Transverse colon (tissue), 4 donors: ENCODE measurements at regions not wholly inside any gene's neighbourhood (a gene's known extent, or its start where the extent isn't known, plus 50 kb on each side); places are given as distances from the start of the nearest gene placed in this dataset.

Source experiments
- DNase-seq: peaks from one replicate; pipeline ENCODE4 v3.0.0-alpha.2; 2019
- H3K27ac ChIP-seq, 4 donors: fragments of 200-600 bp; sonication (generic); 2 replicates each; pipeline ENCODE4 v1.5.1; 2016 to 2018; ENCODE audit warnings: inconsistent platforms in 4 of 4
- H3K27me3 ChIP-seq: fragments of 200-600 bp; sonication (generic); 2 replicates; pipeline ENCODE4 v1.5.1; 2017; ENCODE audit warnings: inconsistent platforms
- H3K36me3 ChIP-seq, 4 donors: fragments of 200-600 bp; sonication (generic); 2 replicates each; pipeline ENCODE4 v1.5.1; 2017 to 2019; ENCODE audit warnings: inconsistent platforms in 4 of 4
- H3K4me1 ChIP-seq, 4 donors: fragments of 200-600 bp; sonication (generic); 2 replicates each; pipeline ENCODE4 v1.5.1; 2017 to 2020; ENCODE audit warnings: inconsistent platforms in 4 of 4
- H3K4me3 ChIP-seq, 4 donors: fragments of 200-600 bp; sonication (generic); 1 replicate in 1 of 4; 2 replicates in 3 of 4; pipeline versions ENCODE4 v1.5.1 to v1.6.1; 2017 to 2019; ENCODE audit warnings: inconsistent platforms in 4 of 4
- H3K9me3 ChIP-seq, 2 donors: fragments of 200-600 bp; sonication (generic); 2 replicates each; pipeline ENCODE4 v1.5.1; 2017 to 2019; ENCODE audit warnings: inconsistent platforms in 2 of 2
- CTCF ChIP-seq, 5 experiments: fragments of 200-600 bp in 3 of 5; fragments of 450-650 bp in 2 of 5; sonication (generic) in 3 of 5; IDR thresholded peaks; 1 replicate in 2 of 5; 2 replicates in 3 of 5; pipeline ENCODE4 v1.5.1; 2016 to 2017; ENCODE audit warnings: antibody characterized with exemption in 5 of 5, inconsistent platforms in 3 of 5, mild to moderate bottlenecking in 2 of 5, moderate library complexity in 1 of 5
- EP300 ChIP-seq: sonication (generic); formaldehyde crosslinking; IDR thresholded peaks from one replicate; pipeline ENCODE4 v1.6.1; 2017; ENCODE audit warnings: antibody characterized with exemption, low read depth
- POLR2A ChIP-seq: fragments of 450-650 bp; IDR thresholded peaks from one replicate; pipeline ENCODE4 v1.6.1; 2016; ENCODE audit warnings: antibody characterized with exemption, mild to moderate bottlenecking, moderate library complexity
- POLR2AphosphoS5 ChIP-seq, 3 donors: sonication (generic); formaldehyde crosslinking; IDR thresholded peaks; one replicate each; pipeline ENCODE4 v1.6.1; 2016; ENCODE audit warnings: antibody characterized with exemption in 3 of 3
- WGBS, 2 donors: methylation state at CpG; one replicate each; pipeline ENCODE4 v1.1.5; 2018; ENCODE audit warnings: low coverage in 1 of 2; 5-methylcytosine and 5-hydroxymethylcytosine counted together
- in situ Hi-C, 4 donors: fragments of 200-750 bp; cut with MboI; loops; one replicate each; pipeline versions ENCODE4 v1.15.0 to v1.15.1; 2017; ENCODE audit warnings: low sequenced_read_pairs in 3 of 4, low pct_ligation_motif_present in 1 of 4, low pct_unique_long_range_greater_than_20kb in 1 of 4
- intact Hi-C: fragments of 100-400 bp; cut with DNase I; formaldehyde crosslinking; loops from one replicate; pipeline ENCODE4 v1.15.1; 2023; ENCODE audit warnings: low total_unique reads

DNA sequence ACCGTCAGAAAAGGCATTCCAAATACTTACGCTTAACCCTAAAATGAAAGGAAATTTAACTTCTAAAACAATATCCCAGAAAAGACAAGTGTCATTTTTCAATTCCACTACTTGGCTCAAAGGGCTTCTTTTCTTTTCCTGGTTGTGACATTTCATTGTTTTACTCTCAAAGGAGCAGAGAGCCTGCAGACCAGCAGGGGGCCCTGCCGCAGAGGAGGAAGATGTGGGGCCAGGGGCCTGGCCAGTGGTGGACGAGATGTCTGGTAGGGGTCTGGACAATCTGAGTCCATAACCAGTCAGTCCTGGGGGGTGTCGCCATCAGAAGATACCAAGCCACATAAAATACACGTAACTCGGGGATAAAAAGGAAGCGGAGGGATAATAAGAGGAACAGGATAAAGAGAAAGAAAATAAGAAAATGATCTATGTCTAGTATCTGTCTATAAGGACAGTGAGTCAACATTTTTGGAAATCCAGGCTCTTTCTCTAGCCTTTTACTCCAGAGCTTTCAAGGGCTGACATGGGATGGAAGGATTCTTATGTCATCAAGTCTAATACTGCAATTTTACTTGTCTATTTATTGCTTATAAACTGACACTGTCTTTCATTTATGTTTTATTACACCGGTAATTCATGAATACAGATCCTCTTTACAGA lies 54.2 kb upstream of the ARHGEF3 start:
- intact Hi-C loops (no loop called here), in situ Hi-C loops (loop anchor here in 1 of 4 donors (25.0 kb wide), 1 partner anchor 131 kb away; no protein-coding TSS in a partner anchor)
- peak; percentile 36 for DNase-seq
- Histone ChIP-seq H3K4me1 (peaks cover 0 to 9% (median 2%) of the 10 kb centered on the region in 4 donors), H3K9me3 (no peaks in the 10 kb centered on the region), H3K4me3 (no peak overlapping the region), H3K36me3 (no peaks in the 10 kb centered on the region), H3K27me3 (no peaks in the 10 kb centered on the region), H3K27ac (no peak overlapping the region)
- peak; percentile 45 to 57 (median 49) for TF ChIP-seq CTCF (IDR thresholded peaks at IDR 0.05)
- TF ChIP-seq EP300 = no peak
- 60 to 70% methylated on average over 7 to 9 of the region's 9 CpGs for WGBS, 2 donors

GRCh38 chr3:56854856-56855611 lies 53.3 kb upstream of the ARHGEF3 start:
- no peak overlapping the region for H3K4me3 ChIP-seq
- no peaks in the 10 kb centered on the region for H3K36me3 ChIP-seq
- no peak for DNase-seq
- H3K9me3 ChIP-seq = no peaks in the 10 kb centered on the region
- no peak overlapping the region for H3K27ac ChIP-seq
- no peak for TF ChIP-seq CTCF (IDR thresholded peaks at IDR 0.05)
- no peak for TF ChIP-seq EP300
- TF ChIP-seq POLR2AphosphoS5 (IDR thresholded peaks at IDR 0.05) = no peak
- TF ChIP-seq POLR2A = no peak
- 72 to 75% methylated on average over 5 of the region's 5 CpGs for WGBS, 2 donors
- H3K4me1 ChIP-seq = peaks cover 0 to 9% (median 2%) of the 10 kb centered on the region in 4 donors
- in situ Hi-C loops = loop anchor here in 1 of 4 donors (25.0 kb wide), 1 partner anchor 132 kb away; no protein-coding TSS in a partner anchor
- intact Hi-C loops = no loop called here
- no peaks in the 10 kb centered on the region for H3K27me3 ChIP-seq

- no peak for DNase-seq
- Histone ChIP-seq H3K27me3 (no peaks in the 10 kb centered on the region), H3K36me3 (no peaks in the 10 kb centered on the region), H3K9me3 (no peaks in the 10 kb centered on the region), H3K27ac (no peak overlapping the region), H3K4me3 (no peak overlapping the region), H3K4me1 (peaks cover 0 to 9% (median 2%) of the 10 kb centered on the region in 4 donors)
- TF ChIP-seq EP300 (no peak), POLR2A (no peak), POLR2AphosphoS5 (IDR thresholded peaks at IDR 0.05) (no peak), CTCF (IDR thresholded peaks at IDR 0.05) (no peak)
- WGBS, 2 donors = 81 to 90% methylated on average over 7 to 9 of the region's 9 CpGs
- in situ Hi-C loops = loop anchor here in 1 of 4 donors (25.0 kb wide), 1 partner anchor 135 kb away; no protein-coding TSS in a partner anchor
- intact Hi-C loops = no loop called here
Observed at GRCh38 chr3:56851966-56852884, 50.5 kb upstream of the ARHGEF3 start.
